HG02840 (cell line): ENCODE measurements at regions not wholly inside any gene's neighbourhood (a gene's known extent, or its start where the extent isn't known, plus 50 kb on each side); places are given as distances from the start of the nearest gene placed in this dataset.
"Not testable (repeated sequence)": the region's sequence is repeated elsewhere in the genome, so short reads cannot be mapped to it uniquely, and the experiment has no call there.

ENCODE experiments used
- ATAC-seq: cut with Tn5 transposase; IDR thresholded peaks from one replicate; pipeline ENCODE4 v1.9.1; 2021; ENCODE audit warnings: mild to moderate bottlenecking, moderate library complexity, moderate number of reproducible peaks; ENCODE audit not compliant: unreplicated experiment, low FRiP score

DNA sequence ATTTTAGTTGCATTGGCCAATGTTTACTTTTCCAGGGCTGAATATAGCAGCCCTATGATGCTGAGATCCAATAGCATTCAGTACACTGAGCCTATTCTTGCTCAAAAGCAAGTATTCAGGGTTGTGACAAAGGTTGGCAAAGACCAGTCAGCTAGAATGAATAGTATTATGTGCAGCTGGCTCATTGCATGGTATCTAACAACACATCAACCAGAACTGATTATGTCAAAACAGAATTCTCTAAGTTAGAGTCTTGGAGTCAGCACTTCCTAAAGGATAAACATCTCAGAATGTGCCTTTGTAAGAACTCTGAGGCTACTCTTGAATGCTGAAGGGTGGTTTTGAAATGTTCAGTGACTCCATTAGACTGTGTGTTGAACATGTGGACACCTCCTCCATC is 774.5 kb upstream of the RGMB start:
- no peak for ATAC-seq

DNA sequence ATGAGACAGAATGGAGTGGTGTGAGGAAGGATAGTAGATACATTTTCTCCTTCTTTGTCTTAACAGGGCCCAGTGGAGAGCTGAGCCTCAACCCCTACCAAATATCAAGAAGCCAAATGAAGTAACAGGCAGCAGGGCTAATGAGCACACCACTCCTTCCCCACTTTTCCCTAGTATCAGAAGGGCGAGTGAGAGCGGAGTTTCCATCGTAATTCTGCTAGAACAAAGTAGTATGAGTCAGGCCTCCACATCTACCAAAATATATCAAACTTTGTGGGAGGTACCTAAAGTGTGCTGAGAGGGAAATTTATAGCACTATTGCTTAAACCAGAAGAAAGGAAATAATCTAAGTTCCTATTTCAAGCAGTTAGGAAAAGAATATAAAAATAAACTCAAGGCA is 769.0 kb upstream of the RGMB start:
- ATAC-seq = no peak

DNA sequence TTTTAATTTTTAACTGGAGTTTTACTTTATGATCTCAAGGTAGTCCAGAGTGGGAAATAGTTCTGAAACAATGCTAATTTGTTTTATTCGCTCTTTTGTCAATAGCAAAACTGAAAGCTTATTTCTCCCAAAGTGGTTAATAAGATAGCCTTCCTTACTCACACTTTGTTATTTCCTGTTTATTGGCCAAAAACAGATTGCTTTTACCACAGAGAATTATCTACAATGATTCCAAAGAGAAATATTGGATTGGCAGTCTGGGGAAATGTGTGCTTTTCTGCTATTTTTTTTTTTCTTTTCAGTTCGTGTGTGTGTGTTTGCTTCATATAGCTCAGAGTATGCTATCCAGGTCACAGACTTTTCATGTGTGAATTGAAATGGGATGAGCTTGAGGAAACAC is 756.7 kb upstream of the RGMB start:
- no peak for ATAC-seq

DNA sequence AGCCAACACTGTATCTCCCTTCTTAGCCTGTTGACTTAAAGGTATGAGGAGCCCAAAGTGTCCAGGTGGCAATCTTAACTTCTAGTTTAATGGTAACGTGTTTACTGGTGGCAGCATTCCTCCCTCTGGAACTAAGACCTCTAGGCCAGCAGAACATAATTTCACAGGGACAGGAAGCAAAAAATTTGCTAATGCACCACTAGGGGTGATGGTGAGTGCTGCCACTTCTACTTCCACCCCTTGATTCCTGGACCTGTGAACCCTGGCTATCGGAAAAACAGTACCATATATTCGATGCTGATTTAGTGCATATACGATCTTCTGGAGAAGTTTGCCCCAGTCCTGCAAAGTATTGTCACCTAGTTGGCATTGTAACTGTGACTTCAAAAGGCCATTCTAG is 743.2 kb upstream of the RGMB start:
- ATAC-seq = not testable (repeated sequence)

DNA sequence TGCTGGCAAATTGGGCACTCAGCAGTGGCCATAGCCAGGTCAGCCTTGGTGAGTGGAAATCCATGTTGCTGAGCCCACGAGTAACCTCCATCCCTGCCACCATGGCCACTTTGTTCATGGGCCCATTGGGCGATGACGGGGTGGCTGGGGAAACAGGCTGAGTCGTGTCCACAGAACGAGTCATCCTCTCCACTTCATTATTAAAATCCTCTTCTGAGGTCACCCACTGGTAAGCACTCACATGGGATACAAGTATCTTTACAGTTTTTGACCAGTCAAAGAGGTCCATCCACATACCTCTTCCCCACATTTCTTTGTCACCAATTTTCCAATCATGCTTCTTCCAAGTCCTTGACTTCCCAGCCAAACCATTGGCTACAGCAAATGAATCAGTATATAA is 742.4 kb upstream of the RGMB start:
- ATAC-seq = not testable (repeated sequence)

DNA sequence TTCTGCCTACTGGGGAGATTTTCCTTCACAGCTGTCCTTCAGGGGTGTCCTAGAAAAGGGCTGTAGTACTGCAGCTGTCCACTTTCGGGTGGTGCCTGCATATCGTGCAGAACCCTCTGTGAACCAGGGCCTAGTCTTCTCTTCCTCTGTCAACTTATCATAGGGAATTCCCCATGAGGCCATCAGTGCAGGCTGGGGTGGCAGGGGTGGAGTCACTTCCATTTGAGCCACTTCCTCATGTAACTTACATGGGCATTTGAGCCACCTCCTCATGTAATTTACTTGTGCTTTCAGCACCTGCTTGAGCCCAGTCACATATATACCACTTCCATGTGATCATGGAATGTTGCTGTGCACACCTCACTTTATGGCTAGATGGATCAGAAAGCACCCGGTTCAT is 742.0 kb upstream of the RGMB start:
- ATAC-seq = no peak

DNA sequence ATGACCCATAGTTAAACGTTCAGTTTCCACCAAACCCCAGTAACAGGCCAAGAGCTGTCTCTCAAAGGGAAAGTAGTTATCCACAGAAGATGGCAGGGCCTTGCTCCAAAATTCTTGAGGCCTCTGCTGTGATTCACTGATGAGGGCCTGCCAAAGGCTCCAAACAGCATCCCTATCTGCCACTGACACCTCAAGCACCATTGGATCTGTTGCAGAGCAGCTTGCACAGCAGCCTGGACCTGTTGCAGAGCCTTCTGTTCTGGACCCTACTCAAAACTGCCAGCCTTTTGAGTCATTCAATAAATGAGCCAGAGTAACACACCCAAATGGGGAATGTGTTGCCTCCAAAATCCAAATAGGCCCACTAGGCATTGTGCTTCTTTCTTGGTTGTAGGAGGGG is 741.5 kb upstream of the RGMB start:
- ATAC-seq = no peak

DNA sequence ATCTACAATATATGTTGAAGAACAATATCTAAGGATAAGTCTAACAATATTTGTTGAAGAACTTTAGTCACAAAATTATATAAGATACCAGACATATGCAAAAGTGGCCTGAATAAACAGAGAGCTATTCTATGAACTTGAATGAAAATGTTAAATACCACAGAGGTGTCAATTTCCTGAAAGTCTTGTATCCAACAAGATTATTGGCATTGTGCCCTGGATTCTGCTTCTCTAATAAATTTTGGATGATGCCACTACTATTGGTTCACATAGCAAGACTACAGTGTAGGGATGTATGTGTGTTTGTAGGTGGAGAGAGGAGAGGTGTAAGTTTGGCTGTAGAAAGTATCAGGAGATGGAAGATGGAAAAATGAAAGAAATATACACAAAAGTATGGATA is 731.8 kb upstream of the RGMB start:
- no peak for ATAC-seq

DNA sequence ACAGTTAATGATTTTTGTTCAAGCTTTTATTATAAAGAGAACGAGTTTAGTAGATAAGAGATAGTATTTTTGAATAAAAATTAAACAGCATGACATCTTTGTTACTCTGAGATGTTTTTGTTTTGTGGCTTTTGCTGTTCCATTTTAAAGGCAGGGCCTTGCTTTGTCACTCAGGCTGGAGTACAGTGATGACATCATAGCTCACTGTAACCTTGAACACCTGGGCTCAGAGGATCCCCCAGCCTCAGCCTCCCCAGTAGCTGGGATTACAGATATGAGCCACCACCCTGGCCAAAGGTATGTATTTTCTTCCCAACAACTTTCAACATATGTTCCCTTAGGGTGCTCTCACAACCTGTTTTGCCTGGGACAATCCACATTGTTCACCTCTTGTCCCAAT is 730.9 kb upstream of the RGMB start:
- ATAC-seq = no peak

DNA sequence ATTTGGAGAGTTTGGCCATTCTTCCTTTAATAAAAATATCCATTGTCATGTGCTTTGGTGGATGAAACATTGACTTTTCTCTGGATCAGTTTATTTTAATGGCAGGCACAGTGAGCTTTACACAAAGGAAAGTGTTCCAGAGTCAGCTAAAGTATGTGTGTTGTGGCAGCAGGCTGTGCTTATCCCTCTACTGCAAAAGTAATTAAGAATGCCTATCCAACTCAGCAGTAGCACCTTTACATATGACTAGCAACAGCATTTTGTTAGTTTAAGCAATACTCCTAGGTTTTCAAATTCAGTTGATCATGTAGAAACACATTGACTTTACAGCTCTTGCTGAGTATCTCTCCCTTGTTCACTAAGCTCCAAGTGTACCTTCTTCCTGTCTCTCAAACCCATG is 730.5 kb upstream of the RGMB start:
- ATAC-seq = no peak

DNA sequence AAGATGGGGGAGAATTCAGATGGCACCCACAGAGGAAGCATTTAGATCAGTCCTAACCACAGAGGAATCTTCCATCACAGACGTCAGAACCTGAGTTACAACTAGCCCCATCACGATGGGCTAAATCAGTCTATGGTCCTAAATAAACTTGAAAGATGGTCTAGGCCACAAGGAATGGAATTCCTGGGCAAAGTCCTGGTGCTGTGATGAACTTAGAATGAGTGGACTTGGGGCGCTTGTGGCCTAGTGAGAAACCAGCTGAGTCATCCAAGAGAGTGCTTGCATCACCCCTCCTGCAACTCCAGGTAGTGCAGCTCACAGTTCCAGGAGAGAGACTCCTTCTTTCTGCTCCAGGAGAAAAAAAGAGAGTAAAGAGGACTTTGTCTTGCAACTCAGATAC is 722.9 kb upstream of the RGMB start:
- no peak for ATAC-seq

DNA sequence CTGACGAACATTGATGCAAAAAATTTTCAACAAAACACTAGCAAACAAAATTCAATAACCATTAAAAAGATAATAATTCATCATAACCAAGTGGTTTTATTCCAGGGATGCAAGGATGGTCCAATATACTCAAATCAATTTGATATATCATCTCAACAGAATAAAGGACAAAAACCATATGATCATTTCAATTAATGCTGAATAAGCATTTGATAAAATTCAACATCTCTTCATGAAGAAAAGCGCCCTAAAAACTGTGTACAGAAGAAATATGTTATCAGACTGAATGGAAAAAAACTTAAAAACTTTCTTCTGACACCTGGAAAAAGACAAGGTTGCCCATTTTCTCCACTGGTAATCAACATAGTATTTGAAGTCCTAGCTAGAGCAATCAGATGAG is 720.3 kb upstream of the RGMB start:
- ATAC-seq = no peak

DNA sequence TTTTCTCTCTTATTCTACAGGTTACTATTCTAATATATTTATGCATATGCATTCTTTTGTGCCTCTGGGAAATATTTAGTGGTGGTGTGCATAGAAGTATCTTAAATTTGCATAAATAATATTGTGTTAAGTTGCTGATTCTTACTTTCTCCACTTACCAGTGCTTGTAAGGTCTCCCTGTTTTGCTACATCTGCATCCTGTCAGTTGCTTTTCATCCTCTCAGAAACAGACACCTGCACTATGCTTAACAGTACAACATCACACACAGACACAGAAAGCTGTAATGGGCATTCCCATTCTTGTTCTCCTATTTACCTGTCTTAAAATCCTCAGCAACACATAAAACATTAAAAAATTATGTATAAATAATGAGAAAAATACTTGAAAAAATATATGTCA is 713.3 kb upstream of the RGMB start:
- ATAC-seq = no peak

DNA sequence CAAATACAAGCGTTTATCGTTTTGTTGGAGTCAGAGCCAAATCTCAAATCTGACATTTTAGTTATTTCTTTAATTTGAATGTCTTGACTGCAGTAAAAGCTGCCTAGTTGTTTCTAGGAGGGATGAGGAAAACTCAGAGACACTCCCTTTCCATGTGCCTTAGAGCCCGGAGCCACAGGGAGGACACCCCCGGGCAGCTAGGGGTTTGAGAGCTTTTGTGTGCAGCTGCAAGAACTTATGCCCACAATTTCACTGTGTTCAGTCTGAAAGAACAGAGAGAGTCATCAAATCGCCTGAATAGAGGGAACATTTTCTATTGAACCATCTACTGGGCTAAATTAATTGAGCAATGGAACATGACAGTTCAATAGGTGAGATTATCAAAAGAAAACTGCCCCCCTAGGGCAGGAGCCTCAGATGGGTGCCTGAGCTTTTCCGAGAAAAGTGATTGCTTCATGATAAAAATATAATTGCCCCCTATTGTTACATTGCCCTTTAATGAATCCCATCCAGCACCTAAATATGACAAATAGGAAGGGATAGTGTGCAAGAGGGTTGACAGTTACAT is 709.3 kb upstream of the RGMB start:
- ATAC-seq = no peak

DNA sequence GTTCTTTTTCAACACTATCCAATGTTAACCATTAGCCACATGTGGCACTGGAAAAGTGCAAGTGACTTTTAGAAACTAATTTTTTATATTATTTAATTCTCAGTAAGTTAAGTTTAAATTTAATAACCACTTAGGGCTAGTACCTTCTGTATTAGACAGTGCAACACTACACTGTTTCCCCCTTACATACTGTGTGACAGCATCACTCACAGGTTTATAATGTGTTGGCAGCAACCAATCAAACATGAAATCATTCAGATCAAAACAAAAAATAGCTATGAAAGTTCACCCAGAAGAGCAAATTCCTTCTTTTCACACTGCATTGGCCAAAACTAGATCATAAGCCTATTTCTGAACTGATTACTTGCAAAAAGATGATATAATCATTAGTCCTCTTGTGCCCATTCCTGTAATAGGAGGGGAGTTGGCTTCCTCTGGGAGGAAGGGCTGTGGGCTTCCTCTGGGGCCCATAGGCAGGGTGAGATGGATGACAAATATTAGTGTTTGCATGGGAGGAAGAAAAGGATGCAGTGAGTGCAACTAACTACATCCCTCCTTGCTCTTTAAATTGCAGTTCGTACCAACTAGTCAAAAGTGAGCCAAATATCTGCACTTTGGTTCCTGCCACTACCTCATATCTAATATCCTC is 708.1 kb upstream of the RGMB start:
- ATAC-seq = no peak

DNA sequence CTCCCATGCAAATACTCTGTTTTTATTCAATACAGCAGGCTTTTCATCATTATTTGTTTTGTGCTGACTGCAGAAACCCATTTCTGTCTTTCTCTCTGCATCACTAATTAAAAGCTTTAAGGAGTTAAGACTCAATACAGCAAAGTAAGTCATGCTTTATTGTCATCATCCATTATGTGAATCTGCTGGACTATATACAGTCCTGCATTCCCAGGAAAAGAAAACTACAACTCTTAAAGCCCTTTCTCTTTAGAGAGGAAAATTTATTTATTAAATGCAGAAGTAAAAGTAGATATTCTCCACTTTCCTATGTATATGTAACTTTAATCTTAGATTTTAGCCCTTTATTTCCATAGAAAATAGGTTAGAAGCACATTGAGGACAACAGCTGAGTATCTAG is 706.6 kb upstream of the RGMB start:
- no peak for ATAC-seq

DNA sequence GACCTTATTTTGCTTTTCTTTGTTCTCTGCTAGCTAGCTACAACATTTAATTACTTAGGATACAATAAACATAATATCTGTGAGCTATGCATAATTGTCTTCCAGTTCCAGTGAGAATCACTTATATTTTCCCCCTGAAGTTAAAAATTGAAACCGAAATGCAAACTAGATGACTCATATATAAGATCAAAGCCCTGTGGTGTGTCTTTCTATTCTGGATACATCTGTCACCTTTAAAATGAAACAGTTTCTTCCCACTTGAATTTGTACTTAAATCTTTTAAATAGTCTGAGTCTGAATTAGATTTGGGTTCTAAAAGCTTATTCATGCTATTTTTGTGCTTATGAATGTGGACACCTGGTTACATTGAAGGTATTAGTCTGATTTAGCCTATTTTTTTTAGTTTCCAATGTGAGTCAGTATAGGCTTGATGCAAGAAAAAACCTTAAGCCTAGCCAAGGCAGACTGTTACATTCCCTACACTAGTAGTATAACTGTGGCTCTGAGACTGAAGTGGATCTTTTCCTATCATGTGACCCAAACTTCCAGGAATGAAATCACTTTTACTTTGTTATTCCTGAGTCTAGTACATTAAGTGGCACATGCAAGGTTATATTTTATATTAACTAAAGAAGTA is 703.5 kb upstream of the RGMB start:
- peak; percentile 58 for ATAC-seq

DNA sequence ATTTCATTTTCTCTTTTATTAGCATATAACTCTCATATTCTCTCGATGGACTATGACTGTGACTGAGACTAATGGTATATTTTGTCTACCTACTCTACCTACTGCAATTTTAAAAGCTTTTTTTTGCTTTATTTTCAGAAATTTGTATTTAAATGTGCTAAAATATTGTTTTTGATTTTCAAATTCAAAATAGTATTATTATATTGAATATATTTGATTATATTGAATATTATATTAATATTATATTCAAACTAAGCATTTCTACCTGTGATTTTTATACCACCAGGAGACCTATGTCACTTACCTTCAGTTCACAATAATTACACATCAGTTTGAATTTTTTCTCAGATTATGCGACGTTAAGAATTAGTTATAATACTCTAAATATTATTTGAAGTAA is 700.5 kb upstream of the RGMB start:
- no peak for ATAC-seq

DNA sequence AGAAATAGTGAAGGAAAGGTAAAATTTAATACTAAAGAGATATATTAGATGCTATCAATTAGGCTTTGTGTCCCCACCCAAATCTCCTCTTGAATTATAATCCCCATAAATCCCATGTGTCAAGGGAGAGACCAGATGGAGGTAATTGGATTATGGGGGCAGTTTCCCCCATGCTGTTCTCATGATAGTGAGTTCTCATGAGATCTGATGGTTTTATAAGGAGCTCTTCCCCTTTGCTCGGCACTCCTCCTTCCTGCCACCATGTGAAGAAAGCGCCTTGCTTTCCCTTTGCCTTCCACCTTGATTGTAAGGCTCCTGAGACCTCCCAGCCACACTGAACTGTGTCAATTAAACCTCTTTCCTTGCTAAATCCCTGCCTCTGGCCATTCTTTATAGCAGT is 697.0 kb upstream of the RGMB start:
- ATAC-seq = no peak

DNA sequence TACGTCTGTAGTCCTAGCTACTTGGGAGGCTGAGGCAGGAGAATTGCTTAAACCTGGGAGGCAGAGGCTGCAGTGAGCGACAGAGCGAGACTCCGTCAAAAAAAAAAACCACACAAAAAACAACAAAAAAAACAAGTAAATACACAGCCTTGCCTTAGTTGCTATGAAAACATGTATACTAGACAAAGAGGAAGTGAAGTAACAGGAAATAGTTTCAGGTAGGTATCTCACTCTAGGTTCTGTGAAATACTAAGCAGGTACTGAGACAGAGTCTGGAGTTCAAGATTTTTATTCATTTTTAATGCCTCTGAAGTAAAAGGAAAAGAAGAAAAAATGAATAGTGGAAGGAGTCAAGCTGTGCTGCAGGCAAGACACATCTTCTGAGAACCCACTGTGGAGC is 687.9 kb upstream of the RGMB start:
- no peak for ATAC-seq

DNA sequence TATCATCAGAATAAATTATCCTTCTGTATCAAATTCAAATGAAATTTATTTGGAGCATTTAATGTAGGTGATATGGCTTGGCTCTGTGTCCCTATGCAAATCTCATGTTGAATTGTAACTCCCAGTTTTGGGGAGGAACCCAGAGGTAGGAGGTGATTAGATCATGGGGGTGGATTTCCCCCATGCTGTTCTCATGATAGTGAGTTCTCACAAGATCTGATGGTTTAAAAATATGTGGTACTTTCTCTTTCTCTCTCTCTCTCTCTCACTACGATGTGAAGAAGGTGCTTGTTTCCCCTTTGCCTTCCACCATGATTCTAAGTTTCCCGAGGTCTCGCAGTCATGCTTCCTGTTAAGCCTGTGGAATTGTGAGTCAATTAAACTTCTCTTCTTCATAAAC is 678.4 kb upstream of the RGMB start:
- ATAC-seq = no peak

DNA sequence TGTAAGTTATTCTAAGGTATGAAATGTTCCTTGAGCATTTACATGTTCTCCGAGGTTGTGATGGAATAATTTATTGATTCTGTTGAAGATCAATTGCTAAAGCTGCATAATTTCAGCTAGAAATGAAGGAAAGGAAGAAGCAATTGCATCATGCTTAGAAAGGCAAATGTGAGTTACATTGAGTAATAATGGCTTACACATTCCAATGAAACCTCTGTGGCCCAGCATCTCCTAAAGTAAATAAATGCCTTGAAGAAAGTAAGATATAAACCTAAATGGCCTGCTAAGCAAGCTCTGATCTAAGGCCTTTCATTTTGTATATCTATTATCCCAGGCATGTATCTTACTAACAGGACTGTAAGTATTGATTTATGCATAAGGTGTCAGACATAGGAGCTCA is 677.3 kb upstream of the RGMB start:
- no peak for ATAC-seq
